Upper lobe of left lung (tissue), 6 donors: ENCODE measurements at regions not wholly inside any gene's neighbourhood (a gene's known extent, or its start where the extent isn't known, plus 50 kb on each side); places are given as distances from the start of the nearest gene placed in this dataset.

Experiments
- ATAC-seq, 2 donors: fragments of 200-7000 bp; cut with Tn5 transposase; one replicate each; pipeline ENCODE4 v1.9.1; 2022; ENCODE audit warnings: mild to moderate bottlenecking in 2 of 2, moderate library complexity in 2 of 2; ENCODE audit not compliant: low FRiP score in 2 of 2
- DNase-seq, 2 donors: peaks; one replicate each; pipeline ENCODE4 v3.0.0-alpha.2; 2019 to 2020
- H3K27ac ChIP-seq, 4 donors: fragments of 200-600 bp; sonication (generic); one replicate each; pipeline ENCODE4 v1.5.1; 2016 to 2019
- H3K27me3 ChIP-seq, 4 donors: fragments of 200-600 bp; sonication (generic); one replicate each; pipeline ENCODE4 v1.5.1; 2017 to 2019
- H3K36me3 ChIP-seq, 4 donors: fragments of 200-600 bp; sonication (generic); one replicate each; pipeline ENCODE4 v1.5.1; 2016 to 2019
- H3K4me1 ChIP-seq, 4 donors: fragments of 200-600 bp; sonication (generic); one replicate each; pipeline ENCODE4 v1.5.1; 2018 to 2019
- H3K4me3 ChIP-seq, 4 donors: fragments of 200-600 bp; sonication (generic); one replicate each; pipeline ENCODE4 v1.5.1; 2017 to 2019; ENCODE audit warnings: mild to moderate bottlenecking in 2 of 4, moderate library complexity in 1 of 4
- H3K9me3 ChIP-seq, 4 donors: fragments of 200-600 bp; sonication (generic); one replicate each; pipeline ENCODE4 v1.5.1; 2018 to 2019
- EP300 ChIP-seq, 4 donors: sonication (generic); formaldehyde crosslinking; IDR thresholded peaks; one replicate each; pipeline ENCODE4 v1.5.1; 2017; ENCODE audit warnings: antibody characterized with exemption in 4 of 4, control low read depth in 2 of 4
- POLR2A ChIP-seq, 4 donors: fragments of 450-650 bp; IDR thresholded peaks; one replicate each; pipeline ENCODE4 v1.5.1; 2016 to 2017; ENCODE audit warnings: antibody characterized with exemption in 4 of 4, mild to moderate bottlenecking in 2 of 4
- POLR2AphosphoS5 ChIP-seq, 2 donors: sonication (generic); formaldehyde crosslinking; IDR thresholded peaks; one replicate each; pipeline ENCODE4 v1.5.1; 2017; ENCODE audit warnings: antibody characterized with exemption in 2 of 2
- WGBS, 2 donors: methylation state at CpG; one replicate each; pipeline ENCODE4 v1.1.5; 2017 to 2018; 5-methylcytosine and 5-hydroxymethylcytosine counted together
- TF ChIP-seq, protein P1 (sequence below), 6 experiments: fragments of 450-650 bp in 4 of 6; fragments of 200-600 bp in 2 of 6; sonication (generic) in 2 of 6; IDR thresholded peaks; one replicate each; pipeline ENCODE4 v1.5.1; 2016 to 2019; ENCODE audit warnings: antibody characterized with exemption in 6 of 6
- donor health status: DM: no; HTN: no; CAD: no; lungs with moderate emphysema.
- donor health status: DM: no; HTN: yes; CAD: no; lungs with severe emphysema.

DNA sequence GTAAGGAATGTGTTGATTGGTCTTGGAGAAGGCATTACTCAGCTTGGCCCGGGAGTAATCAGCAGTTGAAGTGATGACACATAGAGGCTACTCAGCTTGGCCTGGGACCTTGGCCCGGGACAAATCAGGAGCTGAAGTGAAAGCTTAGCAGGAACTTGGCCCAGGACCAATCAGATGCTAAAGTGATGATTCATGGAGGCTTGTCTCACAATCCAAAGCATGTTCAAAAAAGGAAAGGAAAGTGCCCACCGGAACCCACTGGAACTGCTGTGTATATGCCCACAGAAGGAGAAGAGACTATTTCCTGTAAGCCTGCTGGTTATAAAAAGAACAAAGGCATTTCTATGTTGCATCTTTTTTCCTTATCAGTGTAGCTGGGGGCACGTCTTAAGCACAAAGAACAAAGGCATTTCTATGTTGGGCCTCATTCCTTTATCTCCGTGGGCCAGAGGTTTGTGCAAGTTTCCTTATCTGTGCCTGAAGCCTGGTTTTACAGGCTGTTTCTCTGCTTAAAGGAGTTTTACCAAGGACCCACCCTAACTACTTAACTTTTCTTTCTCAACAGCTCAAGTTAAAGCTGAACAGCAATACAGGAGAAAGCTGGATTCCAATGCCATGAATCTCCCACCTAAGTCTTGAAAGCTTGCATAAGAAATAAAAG, 1176.7 kb downstream of the NLGN4X start:
- peak overlapping the region in 1 of 4 donors; percentile 37 for H3K27ac ChIP-seq
- H3K9me3 ChIP-seq, result peaks cover 0 to 4% (median 0%) of the 10 kb centered on the region in 4 donors
- TF ChIP-seq POLR2AphosphoS5 (IDR thresholded peaks at IDR 0.05) (peak in 1 of 2 donors; percentile 28), POLR2A (IDR thresholded peaks at IDR 0.05) (no peak)
- H3K27me3 ChIP-seq, result no peaks in the 10 kb centered on the region
- no peaks in the 10 kb centered on the region for H3K4me1 ChIP-seq
- 22 to 34% methylated on average over 3 to 5 of the region's 5 CpGs for WGBS, 2 donors
- ATAC-seq (peak; percentile 53 to 80), DNase-seq (peak in 1 of 2 donors; percentile 68)
- H3K36me3 ChIP-seq, result no peaks in the 10 kb centered on the region
- no peak overlapping the region for H3K4me3 ChIP-seq

DNA sequence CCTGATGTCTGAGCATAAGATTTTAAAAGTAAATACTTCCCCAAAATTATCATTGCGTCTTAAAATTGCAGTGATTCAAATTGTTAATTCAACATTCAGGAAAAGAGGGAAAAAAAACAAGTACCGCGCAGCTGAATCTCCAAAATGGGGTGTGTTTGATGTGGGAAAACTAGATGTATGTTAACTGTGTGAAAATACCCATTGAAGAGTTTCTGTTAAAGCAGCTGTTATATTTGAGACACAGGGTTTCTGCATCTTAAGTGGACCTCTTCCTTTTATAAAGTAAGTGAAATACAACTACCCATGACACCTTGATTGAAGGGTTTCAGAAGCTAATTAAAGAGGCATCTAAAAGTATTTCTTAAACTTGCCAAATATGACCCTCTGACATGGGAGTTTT, 1186.1 kb downstream of the NLGN4X start:
- H3K27me3 ChIP-seq, result no peaks in the 10 kb centered on the region
- 74 to 86% methylated on average over 3 of the region's 3 CpGs for WGBS, 2 donors
- ATAC-seq (no peak), DNase-seq (no peak)
- H3K9me3 ChIP-seq, result no peaks in the 10 kb centered on the region
- no peaks in the 10 kb centered on the region for H3K36me3 ChIP-seq
- H3K27ac ChIP-seq, result no peak overlapping the region
- H3K4me1 ChIP-seq, result no peaks in the 10 kb centered on the region
- TF ChIP-seq EP300 (IDR thresholded peaks at IDR 0.05), result no peak
- TF ChIP-seq, protein P1, sequence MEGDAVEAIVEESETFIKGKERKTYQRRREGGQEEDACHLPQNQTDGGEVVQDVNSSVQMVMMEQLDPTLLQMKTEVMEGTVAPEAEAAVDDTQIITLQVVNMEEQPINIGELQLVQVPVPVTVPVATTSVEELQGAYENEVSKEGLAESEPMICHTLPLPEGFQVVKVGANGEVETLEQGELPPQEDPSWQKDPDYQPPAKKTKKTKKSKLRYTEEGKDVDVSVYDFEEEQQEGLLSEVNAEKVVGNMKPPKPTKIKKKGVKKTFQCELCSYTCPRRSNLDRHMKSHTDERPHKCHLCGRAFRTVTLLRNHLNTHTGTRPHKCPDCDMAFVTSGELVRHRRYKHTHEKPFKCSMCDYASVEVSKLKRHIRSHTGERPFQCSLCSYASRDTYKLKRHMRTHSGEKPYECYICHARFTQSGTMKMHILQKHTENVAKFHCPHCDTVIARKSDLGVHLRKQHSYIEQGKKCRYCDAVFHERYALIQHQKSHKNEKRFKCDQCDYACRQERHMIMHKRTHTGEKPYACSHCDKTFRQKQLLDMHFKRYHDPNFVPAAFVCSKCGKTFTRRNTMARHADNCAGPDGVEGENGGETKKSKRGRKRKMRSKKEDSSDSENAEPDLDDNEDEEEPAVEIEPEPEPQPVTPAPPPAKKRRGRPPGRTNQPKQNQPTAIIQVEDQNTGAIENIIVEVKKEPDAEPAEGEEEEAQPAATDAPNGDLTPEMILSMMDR (IDR thresholded peaks at IDR 0.05), result no peak
- TF ChIP-seq POLR2AphosphoS5 (IDR thresholded peaks at IDR 0.05), result no peak
- TF ChIP-seq POLR2A (IDR thresholded peaks at IDR 0.05), result no peak
- H3K4me3 ChIP-seq, result no peak overlapping the region

GRCh38 chrX:5031792-5032191, 1196.9 kb downstream of the NLGN4X start:
- TF ChIP-seq EP300 (IDR thresholded peaks at IDR 0.05), result no peak
- TF ChIP-seq, protein P1 (IDR thresholded peaks at IDR 0.05), result no peak
- no peak overlapping the region for H3K27ac ChIP-seq
- DNase-seq, result no peak
- H3K4me1 ChIP-seq, result no peaks in the 10 kb centered on the region
- no peak overlapping the region for H3K4me3 ChIP-seq
- H3K27me3 ChIP-seq, result no peaks in the 10 kb centered on the region
- no peak for ATAC-seq
- no peaks in the 10 kb centered on the region for H3K36me3 ChIP-seq
- no peaks in the 10 kb centered on the region for H3K9me3 ChIP-seq
- WGBS, 2 donors, result 66 to 93% methylated on average over 7 of the region's 7 CpGs

DNA sequence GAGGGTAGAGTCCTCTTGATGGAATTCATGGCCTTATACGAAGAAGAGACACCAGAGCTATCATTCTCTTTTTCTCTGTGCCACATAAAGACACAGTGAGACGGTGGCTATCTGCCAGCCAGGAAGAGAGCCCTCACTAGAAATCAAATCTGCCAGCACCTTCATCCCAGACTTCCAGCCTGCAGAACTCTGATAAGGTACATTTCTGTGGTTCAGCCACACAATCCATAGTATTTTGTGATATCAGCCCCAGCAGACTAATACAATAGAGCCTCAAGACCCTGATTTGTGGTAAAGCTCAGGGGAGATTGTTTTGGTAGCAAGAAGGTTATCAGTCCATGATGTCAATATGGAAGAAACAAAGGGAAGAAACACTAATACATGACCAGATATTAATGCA, 1213.2 kb downstream of the NLGN4X start:
- WGBS, 2 donors, result 76 to 79% methylated on average over 2 of the region's 2 CpGs
- Histone ChIP-seq H3K27me3 (no peaks in the 10 kb centered on the region), H3K27ac (no peak overlapping the region), H3K4me1 (no peaks in the 10 kb centered on the region), H3K9me3 (no peaks in the 10 kb centered on the region), H3K36me3 (no peaks in the 10 kb centered on the region), H3K4me3 (no peak overlapping the region)
- TF ChIP-seq EP300 (IDR thresholded peaks at IDR 0.05), result no peak
- DNase-seq (no peak), ATAC-seq (no peak)

DNA sequence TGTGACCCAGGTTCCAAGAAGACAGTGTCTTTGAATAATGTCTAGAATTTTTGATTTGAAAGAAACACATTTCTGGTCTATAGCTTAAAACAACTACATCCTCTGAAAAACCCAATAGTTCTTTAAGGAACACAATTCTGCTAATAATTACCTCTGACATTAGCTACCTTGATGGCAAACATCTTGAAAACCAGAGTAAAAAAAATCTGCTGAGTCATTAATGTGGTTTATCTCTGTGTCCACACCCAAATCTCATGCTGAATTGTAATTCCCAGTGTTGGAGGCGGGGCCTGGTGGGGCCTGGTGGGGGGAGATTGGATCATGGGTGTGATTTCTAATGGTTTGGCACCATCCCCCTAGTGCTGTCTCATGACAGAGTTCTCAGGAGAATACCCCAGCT, 1233.8 kb downstream of the NLGN4X start:
- H3K27ac ChIP-seq, result no peak overlapping the region
- ATAC-seq (no peak), DNase-seq (no peak)
- no peaks in the 10 kb centered on the region for H3K36me3 ChIP-seq
- H3K4me1 ChIP-seq, result no peaks in the 10 kb centered on the region
- 87% methylated on average over 1 of the region's 1 CpG; no CpG with 5 or more reads in 1 of the 2 donors for WGBS, 2 donors
- no peaks in the 10 kb centered on the region for H3K9me3 ChIP-seq
- no peaks in the 10 kb centered on the region for H3K27me3 ChIP-seq
- TF ChIP-seq, protein P1 (IDR thresholded peaks at IDR 0.05), result no peak
- TF ChIP-seq POLR2AphosphoS5 (IDR thresholded peaks at IDR 0.05) (no peak), EP300 (IDR thresholded peaks at IDR 0.05) (no peak), POLR2A (IDR thresholded peaks at IDR 0.05) (no peak)
- no peak overlapping the region for H3K4me3 ChIP-seq

DNA sequence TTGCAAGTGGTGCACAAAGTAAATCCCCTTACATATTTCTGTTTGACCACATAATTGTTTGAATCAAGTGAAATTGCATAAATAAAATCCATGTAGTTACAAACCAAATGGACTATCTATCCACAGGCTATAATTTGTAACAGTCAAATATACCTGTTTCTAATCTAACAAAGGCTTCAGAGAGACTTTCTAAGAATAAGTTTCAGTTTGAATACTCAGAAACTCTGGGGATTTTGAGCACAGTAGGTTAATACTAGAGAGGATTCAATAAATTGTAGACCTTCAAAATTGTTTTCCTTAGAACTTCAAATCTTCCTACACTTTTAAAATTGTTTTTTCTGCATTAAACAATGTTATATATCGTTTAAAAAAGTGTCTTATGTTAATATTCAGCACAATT, 1250.1 kb downstream of the NLGN4X start:
- Histone ChIP-seq H3K4me1 (no peaks in the 10 kb centered on the region), H3K27me3 (no peaks in the 10 kb centered on the region), H3K4me3 (no peak overlapping the region), H3K36me3 (no peaks in the 10 kb centered on the region), H3K9me3 (no peaks in the 10 kb centered on the region), H3K27ac (no peak overlapping the region)
- ATAC-seq (no peak), DNase-seq (no peak)
- TF ChIP-seq POLR2AphosphoS5 (IDR thresholded peaks at IDR 0.05) (no peak), POLR2A (IDR thresholded peaks at IDR 0.05) (no peak)
- TF ChIP-seq, protein P1 (IDR thresholded peaks at IDR 0.05), result no peak
- WGBS, 2 donors, result 37 to 58% methylated on average over 1 of the region's 1 CpG
